GM21529 (cell line): ENCODE measurements at regions not wholly inside any gene's neighbourhood (a gene's known extent, or its start where the extent isn't known, plus 50 kb on each side); places are given as distances from the start of the nearest gene placed in this dataset.
A peak's percentile ranks its signal among the peaks of the same experiment; 100 is the strongest.
"Not testable (repeated sequence)": the region's sequence is repeated elsewhere in the genome, so short reads cannot be mapped to it uniquely, and the experiment has no call there.

Experiments used
- ATAC-seq: cut with Tn5 transposase; IDR thresholded peaks from one replicate; pipeline ENCODE4 v1.9.1; 2021; ENCODE audit not compliant: unreplicated experiment

DNA sequence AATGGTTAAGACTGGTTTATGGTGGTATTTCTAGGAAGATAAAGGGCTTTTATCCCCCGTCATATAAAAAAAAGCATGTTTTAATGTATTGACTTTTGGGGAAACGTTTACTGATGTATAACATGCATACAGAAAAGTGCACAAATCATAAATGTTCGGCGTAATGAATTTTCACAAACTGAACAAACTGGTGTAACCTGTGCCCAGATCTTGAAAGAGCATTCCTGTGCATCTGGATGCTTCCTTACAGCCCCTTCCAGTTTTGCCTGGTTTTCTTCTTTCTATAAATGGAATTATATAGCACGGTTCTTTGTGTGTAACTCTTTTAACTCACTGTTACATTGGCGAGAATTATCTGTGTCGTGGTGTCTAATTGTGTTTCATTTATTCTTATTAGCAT lies 693.8 kb upstream of the TBX3 start:
- ATAC-seq, result no peak

DNA sequence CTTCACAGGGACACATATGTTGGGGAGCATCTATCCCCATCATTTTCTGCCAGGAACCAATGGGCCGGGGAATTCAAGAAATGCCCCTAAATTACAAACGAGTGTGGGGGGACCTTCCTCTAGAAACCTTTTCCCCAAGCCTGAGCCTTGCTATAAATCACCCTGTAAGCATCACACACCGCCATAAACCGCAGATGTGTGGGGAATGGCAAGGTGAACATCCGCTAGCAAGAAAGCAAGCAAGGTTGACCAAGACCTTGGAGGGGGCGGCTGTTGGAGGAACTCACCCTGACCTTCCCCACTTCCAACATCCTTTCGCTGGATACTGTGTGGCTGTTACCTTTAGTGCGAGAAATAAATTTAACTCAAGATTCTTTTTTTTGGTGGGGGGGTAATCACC lies 693.3 kb upstream of the TBX3 start:
- ATAC-seq, result no peak

DNA sequence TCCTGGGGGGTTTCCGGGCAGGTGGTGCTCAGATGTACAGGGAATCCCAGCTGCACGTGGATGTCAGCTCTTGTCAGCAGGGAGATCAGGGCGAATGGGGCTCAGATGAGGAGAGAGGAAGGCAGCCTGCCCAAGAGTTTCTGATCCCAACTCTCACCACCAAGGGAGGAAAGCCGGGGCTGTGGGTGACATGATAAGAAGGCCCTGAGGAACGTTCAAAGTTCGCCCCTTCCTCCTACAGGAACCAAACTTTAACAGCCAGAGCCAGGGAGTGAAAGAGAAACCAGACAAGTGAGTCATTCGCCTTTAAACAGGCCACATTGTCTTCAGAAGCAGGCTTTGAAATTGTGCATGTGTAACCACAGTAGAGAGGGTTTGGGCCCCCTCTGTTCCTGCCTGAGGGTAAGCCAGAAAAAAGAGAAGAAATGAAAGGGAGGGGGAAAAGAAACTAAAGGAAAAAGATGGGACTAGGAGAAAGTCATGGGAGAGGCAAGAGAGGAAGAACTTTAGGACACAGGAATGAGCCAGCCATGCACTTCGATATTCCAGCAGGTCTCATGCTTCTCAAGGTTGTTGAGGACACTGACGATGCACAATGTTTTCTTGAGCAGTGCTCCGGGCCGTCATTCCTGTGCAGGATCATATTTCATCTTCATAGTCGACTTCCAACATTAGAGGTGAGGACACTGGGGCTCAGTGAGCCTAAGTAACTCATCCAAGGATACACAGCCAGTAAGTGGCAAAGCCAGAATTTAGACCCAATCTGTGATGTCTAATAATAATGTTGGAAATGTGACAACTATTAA lies 691.4 kb upstream of the TBX3 start:
- ATAC-seq, result peak; percentile 95

DNA sequence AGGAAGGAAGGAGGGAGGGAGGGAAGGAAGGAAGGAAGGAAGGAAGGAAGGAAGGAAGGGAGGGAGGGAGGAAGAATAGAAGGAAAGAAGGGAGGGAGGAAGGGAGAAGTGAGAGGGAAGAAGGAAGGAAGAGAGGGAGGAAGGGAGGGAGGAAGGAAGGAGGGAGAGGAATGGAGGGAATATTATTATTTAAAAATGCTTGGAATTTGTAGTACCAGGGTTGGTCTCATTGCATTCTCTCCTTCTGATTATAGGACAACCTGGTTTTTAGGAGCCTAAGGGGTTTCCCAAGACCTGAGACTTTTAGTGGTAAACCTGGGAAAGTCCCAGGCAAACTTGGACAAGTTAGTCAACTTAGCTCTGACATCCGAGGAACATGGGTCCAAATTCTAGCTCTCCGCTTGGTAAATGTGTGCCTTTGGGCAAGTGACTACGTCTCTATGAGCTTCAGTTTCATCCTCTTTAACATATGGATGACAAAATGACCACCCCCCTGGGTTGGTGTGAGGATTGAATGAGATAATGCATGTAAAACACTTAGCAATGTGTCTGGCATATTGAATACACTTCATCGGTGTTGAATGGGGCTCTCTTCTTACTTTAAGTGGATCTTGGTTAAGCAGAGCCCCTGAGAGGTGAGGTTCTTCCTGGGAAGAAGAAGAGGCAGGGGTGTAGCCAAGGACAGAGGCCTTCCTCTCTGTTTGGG lies 690.7 kb upstream of the TBX3 start:
- ATAC-seq, result peak; percentile 12

DNA sequence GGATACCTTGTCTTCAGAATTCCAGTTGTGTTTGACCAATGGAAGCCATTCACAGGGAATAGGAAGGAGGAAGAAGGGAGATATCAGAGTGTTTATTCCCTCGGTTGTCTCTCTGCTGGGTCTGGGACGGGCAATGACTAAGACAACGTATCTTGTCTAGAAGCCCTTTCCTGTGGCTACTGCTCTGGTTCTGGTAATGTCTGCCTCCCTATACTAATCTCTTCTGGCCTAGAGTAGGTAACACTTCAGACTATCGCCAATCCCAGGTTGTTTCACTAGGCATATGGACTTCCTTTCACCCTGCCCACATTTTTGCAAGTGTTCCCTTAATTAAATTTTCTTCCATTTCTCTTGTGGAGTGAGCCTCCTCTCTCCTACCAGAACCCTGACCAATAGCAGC lies 687.7 kb upstream of the TBX3 start:
- ATAC-seq, result no peak

DNA sequence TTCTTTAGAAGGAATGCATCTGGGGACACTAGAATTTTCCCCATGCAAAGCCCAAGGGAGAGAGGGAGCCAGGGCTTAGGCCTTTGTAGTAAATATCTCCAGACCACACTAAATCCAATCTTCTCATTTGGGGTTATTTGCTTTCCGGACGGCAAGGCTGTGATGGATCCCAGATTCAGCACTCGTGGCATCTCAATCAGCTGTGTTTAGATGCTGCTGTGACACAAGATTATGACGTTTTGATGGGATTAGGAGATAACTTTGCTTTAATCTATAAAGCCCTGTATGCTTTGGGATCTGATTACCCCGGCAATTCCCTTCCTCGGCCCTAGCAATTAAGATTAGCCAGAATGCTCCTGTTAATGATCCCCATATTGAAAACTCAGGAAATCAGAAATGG lies 686.7 kb upstream of the TBX3 start:
- ATAC-seq, result no peak

DNA sequence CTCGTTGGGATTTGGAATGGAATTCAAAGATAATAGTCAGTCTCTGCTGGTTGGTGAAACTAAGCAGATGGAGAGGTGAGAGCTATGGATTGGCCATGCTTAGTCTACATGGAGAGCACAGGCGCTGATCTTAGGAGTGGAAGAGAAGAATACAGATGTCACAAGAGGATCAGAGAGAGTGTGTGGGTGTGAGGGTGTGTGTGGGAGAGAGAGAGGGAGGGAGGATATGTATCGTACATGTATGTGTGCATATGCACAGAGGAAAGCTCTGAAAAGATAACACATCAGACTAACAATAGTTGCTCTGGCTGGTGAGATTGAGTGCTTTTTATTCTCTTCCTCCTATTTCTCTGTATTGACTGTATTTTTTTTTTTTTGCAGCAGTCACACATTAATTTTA lies 686.2 kb upstream of the TBX3 start:
- no peak for ATAC-seq

DNA sequence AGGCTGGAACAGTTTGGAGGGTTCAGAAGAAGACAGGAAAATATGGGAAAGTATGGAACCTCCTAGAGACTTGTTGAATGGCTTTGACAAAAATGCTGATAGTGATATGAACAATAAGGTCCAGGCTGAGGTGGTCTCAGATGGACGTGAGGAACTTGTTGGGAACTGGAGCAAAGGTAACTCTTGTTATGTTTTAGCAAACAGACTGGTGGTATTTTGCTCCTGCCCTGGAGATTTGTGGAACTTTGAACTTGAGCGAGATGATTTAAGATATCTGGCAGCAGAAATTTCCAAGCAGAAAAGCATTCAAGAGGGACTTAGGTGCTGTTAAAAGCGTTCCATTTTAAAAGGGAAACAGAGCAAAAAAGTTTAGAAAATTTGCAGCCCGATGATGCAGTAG lies 682.3 kb upstream of the TBX3 start:
- not testable (repeated sequence) for ATAC-seq

DNA sequence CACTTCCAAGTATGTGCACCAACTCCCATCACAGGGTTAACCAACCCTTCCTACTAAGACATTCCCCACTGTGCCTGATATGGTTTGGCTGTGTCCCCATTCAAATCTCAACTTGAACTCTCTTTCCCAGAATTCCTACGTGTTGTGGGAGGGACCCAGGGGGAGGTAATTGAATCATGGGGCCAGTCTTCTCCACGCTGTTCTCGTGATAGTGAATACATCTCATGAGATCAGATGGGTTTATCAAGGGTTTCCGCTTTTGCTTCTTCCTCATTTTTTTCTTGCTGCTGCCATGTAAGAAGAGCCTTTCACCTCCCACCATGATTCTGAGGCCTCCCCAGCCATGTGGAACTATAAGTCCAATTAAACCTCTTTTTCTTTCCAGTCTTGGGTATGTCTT lies 681.8 kb upstream of the TBX3 start:
- ATAC-seq, result not testable (repeated sequence)

DNA sequence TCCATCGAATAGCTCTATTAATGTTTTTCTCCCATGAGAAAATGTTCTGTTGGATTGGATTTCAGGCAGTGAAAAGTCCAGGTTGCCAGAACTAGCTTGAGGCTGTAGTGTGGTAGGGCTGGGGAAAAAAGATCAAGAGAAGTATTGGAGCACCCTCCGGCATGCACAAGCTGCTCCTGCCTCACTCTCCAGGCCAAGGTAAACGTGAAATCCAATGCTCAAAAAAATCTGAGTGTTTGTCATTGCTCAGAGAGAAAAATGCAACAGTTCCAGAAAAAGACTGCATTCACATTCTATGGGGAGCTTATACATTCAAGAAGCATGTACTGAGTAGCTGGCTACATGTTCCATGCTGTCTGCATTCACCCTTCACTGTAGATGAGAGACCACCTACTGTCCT lies 680.9 kb upstream of the TBX3 start:
- no peak for ATAC-seq

DNA sequence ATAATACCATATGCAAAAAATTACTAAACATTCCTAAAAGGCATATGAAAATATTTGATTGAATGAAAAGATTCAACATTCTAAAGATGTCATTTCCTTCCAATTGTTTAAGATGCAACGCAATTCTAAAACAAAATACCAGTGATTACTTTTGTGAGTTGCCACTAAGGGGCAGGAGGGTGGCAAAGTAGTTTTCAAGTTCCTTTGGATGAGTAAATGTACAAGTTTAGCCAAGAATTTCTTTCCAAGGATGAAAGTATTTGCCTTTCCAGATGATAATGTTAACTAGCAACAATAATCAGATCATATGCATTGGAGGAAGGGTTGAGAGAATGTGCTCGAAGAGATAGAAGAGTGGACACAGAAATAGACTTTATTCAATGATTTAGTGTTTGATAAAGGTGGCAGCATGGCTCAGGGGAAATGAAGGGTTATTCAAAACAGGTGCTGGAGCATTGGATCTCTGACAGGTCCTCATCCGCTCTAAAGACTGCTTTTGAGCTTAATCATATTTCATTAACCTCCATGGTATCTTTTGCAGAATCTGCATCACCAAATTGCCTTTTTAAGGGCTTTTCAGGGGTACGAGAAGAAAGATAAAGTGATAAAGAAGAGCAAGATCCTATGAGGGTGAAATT lies 678.5 kb upstream of the TBX3 start:
- no peak for ATAC-seq

DNA sequence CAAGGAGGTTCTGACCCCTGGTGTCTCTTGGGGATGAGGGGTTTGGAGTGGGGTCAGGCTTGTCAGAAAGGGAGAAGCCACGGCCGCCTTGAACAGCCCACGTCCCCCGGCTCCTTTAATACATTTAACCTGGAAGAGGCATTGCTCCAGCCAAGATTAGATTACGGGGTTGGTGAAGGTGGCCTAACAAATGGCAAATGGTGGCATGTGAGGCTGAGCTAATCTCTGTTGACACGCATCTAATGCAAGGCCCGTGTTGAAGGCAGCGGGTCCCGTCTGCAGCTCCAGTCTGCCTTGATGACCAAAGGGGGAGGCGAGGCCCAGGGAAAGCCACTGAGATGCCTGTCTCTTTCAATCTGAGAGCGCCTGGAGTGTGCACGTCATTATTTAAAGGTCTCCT lies 673.7 kb upstream of the TBX3 start:
- no peak for ATAC-seq

DNA sequence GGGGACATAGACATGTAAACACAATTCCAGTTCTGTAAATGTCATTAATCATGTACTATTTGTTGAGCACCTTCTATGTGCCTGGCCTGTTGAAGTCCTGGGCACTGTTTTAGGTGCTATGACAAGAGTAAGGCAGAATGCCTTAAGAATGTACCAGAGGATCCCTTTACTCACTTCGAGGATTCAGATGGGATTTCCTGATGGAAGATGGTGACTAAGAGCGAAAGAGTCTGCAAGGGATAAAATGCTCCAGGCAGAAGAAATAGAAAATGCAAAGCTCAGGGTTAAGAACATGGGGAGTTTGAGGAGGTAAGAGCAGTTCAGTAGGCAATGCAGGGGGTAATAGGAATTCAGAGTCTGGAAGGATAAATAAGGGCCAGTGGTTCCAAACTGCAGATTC lies 671.3 kb upstream of the TBX3 start:
- ATAC-seq, result no peak

DNA sequence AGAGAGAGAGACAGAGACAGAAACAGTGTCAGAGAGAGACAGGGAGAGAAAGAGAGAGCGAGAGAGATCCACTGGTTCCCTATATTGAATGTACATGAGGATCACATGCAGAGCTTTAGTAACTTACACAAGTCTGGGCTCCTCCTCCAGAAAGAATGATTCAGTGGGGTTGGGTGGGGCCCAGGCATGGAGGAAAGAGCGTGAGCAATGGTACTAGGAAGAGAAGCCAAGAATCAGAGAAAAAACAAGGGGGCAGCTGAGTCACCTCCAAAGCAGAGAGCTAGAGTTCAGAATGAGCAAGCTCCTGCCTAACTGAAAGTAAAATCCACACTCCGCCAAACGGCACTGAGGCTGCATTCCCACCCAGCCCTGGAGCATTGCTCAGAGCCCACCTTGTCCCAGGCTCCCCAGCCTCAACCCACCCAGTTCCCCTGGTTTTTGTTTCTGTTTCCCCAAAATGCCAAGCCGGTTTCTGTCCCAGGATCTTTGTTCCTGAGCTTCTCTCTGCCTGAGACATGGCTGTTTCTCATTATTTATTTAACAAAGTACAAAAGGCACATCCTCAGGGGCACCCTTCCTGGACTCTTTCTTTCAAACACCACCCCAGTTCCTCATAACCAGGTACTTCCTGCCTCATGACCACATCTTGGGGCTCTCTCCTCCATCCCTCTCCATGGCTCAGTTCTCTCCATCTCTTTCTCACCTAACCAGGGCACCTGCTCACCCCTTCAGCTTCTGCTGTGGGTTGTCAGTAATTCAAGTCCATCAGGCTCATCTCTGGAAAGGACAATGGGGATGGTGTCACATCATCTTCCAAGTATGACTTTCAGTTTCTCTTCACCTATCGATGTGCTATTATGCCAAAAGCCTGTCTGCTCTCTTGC lies 670.3 kb upstream of the TBX3 start:
- peak; percentile 76 for ATAC-seq

DNA sequence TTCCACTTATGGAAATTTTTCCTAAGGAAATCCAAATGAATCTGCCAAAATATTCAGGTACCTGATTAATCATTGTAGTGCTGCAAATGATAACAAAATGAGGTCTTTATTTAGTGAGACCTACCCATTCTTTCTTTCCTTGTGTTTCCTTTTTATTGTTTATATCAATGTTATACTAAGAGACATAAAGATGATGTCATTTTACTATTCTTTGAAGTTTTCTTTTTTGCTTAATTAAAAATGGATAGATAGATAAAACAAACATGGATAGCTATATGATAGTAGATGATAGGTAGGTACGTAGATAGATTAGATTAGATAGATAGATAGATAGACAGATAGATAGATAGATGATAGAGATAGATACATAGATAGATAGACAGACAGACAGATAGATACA lies 669.5 kb upstream of the TBX3 start:
- no peak for ATAC-seq

DNA sequence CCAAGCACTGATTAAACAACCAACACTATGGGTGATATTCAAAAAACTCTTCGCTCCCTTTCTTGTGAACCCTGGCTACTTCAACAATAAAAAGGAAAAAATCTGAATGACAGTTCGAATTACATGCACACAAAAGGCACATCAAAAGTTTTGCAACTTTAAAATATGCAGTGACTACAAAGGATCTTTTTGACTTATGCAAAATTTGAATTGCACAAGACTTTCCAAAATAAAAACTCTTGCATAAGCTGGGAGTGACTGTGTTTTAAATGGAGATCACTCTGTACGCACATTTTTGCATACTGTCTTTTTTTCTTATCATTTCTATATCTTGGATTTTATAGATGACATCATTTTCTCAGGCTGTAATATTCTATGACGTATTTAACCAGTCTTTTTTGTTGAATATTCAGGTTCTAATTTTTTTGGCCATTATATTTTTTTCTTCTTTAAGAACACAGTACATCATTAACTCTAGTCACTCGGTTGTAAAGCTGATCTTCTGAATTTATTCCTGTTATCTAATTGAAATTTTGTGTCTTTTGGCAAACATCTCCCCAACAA lies 667.6 kb upstream of the TBX3 start:
- no peak for ATAC-seq

DNA sequence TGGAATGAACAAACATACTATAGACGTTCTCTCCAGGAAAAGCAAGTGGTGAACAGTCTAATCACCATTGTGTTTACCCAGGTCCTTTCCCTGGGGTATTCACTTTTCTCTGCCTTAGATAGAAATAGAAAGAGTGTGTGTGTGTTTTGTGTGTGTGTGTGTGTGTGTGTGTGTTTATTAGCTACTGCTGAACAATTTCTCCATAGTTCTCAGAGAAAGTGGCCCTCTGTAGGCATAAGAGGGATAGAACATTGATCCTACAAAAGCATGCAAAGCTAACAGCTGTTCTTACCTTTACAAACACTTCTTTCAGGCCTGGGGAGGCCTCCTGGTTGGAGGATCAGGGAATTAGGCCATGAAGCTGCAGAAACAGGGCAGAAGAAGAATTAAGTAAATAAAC lies 665.7 kb upstream of the TBX3 start:
- no peak for ATAC-seq

DNA sequence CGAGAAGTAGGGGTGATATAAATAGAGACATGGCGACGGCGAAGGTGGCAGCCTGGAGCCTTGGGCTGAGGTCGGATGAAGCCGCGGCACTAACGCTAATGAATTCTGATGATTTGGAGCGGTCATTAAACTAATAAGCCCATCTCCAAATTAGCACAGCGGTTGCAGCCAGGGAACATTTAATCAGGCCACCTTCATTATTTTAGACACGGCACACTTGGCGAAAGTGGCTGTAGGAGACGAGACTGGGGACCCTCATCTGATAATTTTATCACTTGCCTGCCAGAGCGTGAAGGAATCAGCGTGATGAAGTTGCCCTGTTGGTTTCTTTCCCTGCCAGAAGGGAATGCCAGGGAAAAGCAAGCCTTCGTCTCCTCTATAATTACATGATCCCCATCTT lies 664.3 kb upstream of the TBX3 start:
- no peak for ATAC-seq

DNA sequence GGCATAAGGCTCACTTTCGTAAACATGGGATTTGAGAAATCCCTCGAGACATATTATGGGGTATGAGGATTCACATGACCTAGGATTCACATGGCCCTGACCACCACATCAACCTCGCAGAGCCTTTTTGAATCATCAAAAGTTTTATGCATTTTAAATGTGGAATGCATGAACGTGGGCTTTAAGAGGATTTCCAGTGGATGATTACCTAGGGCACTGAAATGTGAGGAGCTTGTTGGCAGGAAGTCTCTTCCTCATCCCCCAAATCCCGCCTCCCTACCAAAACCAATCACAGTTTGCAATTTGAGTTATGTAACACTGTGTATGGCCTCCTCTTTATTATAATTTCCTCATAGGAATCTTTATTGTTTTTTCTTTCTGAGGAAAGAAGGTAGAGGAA lies 659.6 kb upstream of the TBX3 start:
- ATAC-seq, result no peak

DNA sequence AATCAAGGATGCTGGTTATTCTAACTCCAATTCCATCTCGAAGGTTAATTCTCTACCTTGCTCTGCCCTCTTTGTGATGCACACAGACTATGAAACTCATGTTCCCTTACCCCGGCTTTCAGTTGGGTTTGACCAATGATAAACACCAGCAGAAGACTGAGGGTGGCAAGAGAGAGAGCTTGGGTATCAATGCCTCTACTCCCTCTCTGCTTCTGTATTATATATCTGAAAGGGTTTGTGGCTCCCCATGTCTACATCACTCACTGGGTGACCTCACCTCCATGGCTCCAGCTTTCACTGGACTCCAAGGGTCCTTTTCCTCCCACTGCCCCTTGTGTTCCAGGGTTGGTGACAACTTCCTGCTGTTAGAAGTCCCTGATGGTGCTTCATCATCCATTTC lies 659.0 kb upstream of the TBX3 start:
- no peak for ATAC-seq

DNA sequence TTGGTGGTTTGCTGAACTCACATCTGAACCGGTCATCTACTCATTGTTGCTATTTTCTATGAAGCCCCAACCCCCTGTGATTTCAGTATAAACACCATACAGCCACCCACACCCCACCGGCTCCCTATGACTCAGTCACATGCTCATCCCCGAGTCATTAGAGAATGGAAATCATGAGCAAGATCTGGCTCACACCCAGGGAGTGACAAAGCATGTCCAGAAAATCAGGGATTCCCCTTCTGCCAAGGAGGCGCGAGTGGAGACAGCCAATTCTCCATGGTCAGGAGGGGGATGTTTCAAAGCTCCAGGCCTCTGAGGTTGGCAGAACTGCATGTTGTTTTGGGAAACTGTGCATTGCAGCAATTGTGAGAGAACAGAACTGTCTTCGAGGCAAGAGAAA lies 657.5 kb upstream of the TBX3 start:
- peak; percentile 37 for ATAC-seq
